K562 (cell line): ENCODE measurements at regions not wholly inside any gene's neighbourhood (a gene's known extent, or its start where the extent isn't known, plus 50 kb on each side); places are given as distances from the start of the nearest gene placed in this dataset.
A peak's percentile ranks its signal among the peaks of the same experiment; 100 is the strongest.

Source experiments
- ATAC-seq: fragments of 200-7000 bp; cut with Tn5 transposase; 3 replicates; pipeline ENCODE4 v1.9.1; 2020; ENCODE audit warnings: moderate library complexity
- BruUV-seq: library from RNA; stranded (reverse); fragments of 400-500 nt; replicated peaks from 2 replicates; lab custom pipeline; 2021; lab: Mats Ljungman, UMichigan
- CTCF ChIA-PET: fragments of 300-600 bp; formaldehyde crosslinking; extraction: SDS; loops from one replicate; lab custom pipeline; 2021; ENCODE audit warnings: low intra/inter-chr PET ratio; lab: Yijun Ruan, JAX
- POLR2A ChIA-PET: fragments of 300-600, 350-650 bp; sonication (Branson Sonifier 250); formaldehyde crosslinking; extraction: SDS; loops from one replicate; lab custom pipeline; 2021; ENCODE audit warnings: antibody characterized with exemption, inconsistent platforms; lab: Yijun Ruan, JAX
- DNase-seq, 4 experiments: peaks; one replicate each; pipeline versions ENCODE4 v3.0.0 to v3.0.0-alpha.2; 2011 to 2018; ENCODE audit warnings: low spot score in 3 of 4, mixed read lengths in 3 of 4; ENCODE audit errors: extremely low read depth in 1 of 4
- FAIRE-seq: peaks from 2 replicates; lab custom pipeline; 2011; peaks lifted over from hg19 to GRCh38; lab: Jason Lieb, UNC
- H2AFZ ChIP-seq: 2 replicates; pipeline ENCODE4 v1.6.0; 2011; ENCODE audit warnings: low read depth, low read length, control low read depth, inconsistent platforms
- H3K27ac ChIP-seq: fragments of 200-600 bp; 3 replicates; pipeline ENCODE4 v1.8.0; 2011; ENCODE audit warnings: low read depth, mild to moderate bottlenecking, control low read depth, inconsistent platforms, low read length, moderate library complexity, mixed read lengths; ENCODE audit errors: extremely low read depth
- H3K27me3 ChIP-seq, 2 experiments: fragments of 300-600 bp in 1 of 2; 2 replicates in 1 of 2; 3 replicates in 1 of 2; pipeline versions ENCODE4 v1.6.0 to v1.8.0; 2011; ENCODE audit warnings: inconsistent platforms in 2 of 2, low read length in 2 of 2, mild to moderate bottlenecking in 1 of 2, mixed read lengths in 1 of 2, moderate library complexity in 1 of 2; ENCODE audit not compliant: control insufficient read depth in 2 of 2, insufficient read depth in 2 of 2
- H3K36me3 ChIP-seq: fragments of 300-600 bp; 3 replicates; pipeline ENCODE4 v1.8.0; 2011; ENCODE audit warnings: mild to moderate bottlenecking, low read length, inconsistent platforms; ENCODE audit not compliant: control insufficient read depth, insufficient read depth
- H3K4me1 ChIP-seq, 2 experiments: fragments of 200-600 bp in 1 of 2; replicated peaks in 1 of 2; 2 replicates in 1 of 2; 3 replicates in 1 of 2; pipeline versions ENCODE4 v1.5.1 to v1.8.0; 2011; ENCODE audit warnings: inconsistent platforms in 2 of 2, low read length in 2 of 2, mild to moderate bottlenecking in 1 of 2, mixed read lengths in 1 of 2, moderate library complexity in 1 of 2; ENCODE audit not compliant: control insufficient read depth in 2 of 2, insufficient read depth in 2 of 2
- H3K4me2 ChIP-seq: 2 replicates; pipeline ENCODE4 v1.6.1; 2011; ENCODE audit warnings: low read length, control low read depth, inconsistent platforms, mixed read lengths; ENCODE audit not compliant: insufficient read depth
- H3K4me3 ChIP-seq: fragments of 200-600 bp; sonication (generic), shearing (Covaris generic); 2 replicates; pipeline ENCODE4 v1.5.1; 2016; ENCODE audit warnings: control low read depth, inconsistent platforms
- H3K79me2 ChIP-seq: fragments of 200-600 bp; 3 replicates; pipeline ENCODE4 v1.8.0; 2011; ENCODE audit warnings: low read length, inconsistent platforms; ENCODE audit not compliant: control insufficient read depth, insufficient read depth
- H3K9ac ChIP-seq, 2 experiments: 2 replicates each; pipeline versions ENCODE4 v1.6.0 to v1.6.1; 2011; ENCODE audit warnings: low read depth in 2 of 2, low read length in 2 of 2, control low read depth in 1 of 2, inconsistent platforms in 1 of 2, mild to moderate bottlenecking in 1 of 2, mixed read lengths in 1 of 2; ENCODE audit not compliant: insufficient read depth in 1 of 2
- H3K9me1 ChIP-seq: one replicate; pipeline ENCODE4 v1.6.0; 2011; ENCODE audit warnings: inconsistent platforms, mild to moderate bottlenecking, low read length, moderate library complexity; ENCODE audit not compliant: control insufficient read depth, insufficient read depth
- H3K9me3 ChIP-seq: replicated peaks from 2 replicates; pipeline ENCODE4 v1.5.1; 2011; ENCODE audit warnings: low read depth, low read length, inconsistent platforms; ENCODE audit not compliant: control insufficient read depth, insufficient read depth
- H4K20me1 ChIP-seq: replicated peaks from 2 replicates; pipeline ENCODE4 v1.6.1; 2011; ENCODE audit warnings: low read length, inconsistent platforms, mixed read lengths; ENCODE audit not compliant: control insufficient read depth, insufficient read depth
- BCOR ChIP-seq: fragments of 450-650 bp; IDR thresholded peaks from 2 replicates; pipeline ENCODE4 v1.6.1; 2016
- CHAMP1 ChIP-seq: fragments of 450-650 bp; IDR thresholded peaks from 2 replicates; pipeline ENCODE4 v1.6.1; 2016; ENCODE audit warnings: mild to moderate bottlenecking
- E2F3 ChIP-seq: fragments of 250-450 bp; sonication (Bioruptor Pico); IDR thresholded peaks from 2 replicates; pipeline ENCODE4 v1.4.0; 2020; ENCODE audit warnings: mild to moderate bottlenecking
- GABPA ChIP-seq: fragments of 200-800 bp; sonication (Bioruptor generic); conservative IDR thresholded peaks from 2 replicates; pipeline ENCODE4 v1.6.1; 2016; ENCODE audit warnings: low read depth, missing genetic modification characterization, missing compliant biosample characterization
- HDAC8 ChIP-seq: fragments of 450-650 bp; IDR thresholded peaks from 2 replicates; pipeline ENCODE4 v1.6.1; 2016; ENCODE audit warnings: mild to moderate bottlenecking, missing genetic modification characterization, moderate library complexity, missing compliant biosample characterization
- MTA1 ChIP-seq: fragments of 450-650 bp; IDR thresholded peaks from 2 replicates; pipeline ENCODE4 v1.6.1; 2017; ENCODE audit warnings: borderline replicate concordance
- NFE2 ChIP-seq: IDR thresholded peaks from 2 replicates; pipeline ENCODE4 v1.6.1; 2014; ENCODE audit warnings: antibody characterized with exemption, low read depth
- PCBP1 ChIP-seq: fragments of 200-400 bp; formaldehyde crosslinking; IDR thresholded peaks from 2 replicates; pipeline ENCODE4 v1.6.1; 2018; ENCODE audit warnings: mild to moderate bottlenecking, low read depth, low read length; ENCODE audit not compliant: poor library complexity, severe bottlenecking
- POU5F1 ChIP-seq: fragments of 150-350 bp; IDR thresholded peaks from 2 replicates; pipeline ENCODE4 v1.6.1; 2014; ENCODE audit warnings: borderline replicate concordance, low read length, low read depth, mild to moderate bottlenecking; ENCODE audit not compliant: partially characterized antibody
- SP1 ChIP-seq: sonication (generic); formaldehyde crosslinking; IDR thresholded peaks from 2 replicates; pipeline ENCODE4 v1.8.1; 2022; ENCODE audit warnings: mild to moderate bottlenecking, missing genetic modification reagents
- TAF9B ChIP-seq: fragments of 450-650 bp; IDR thresholded peaks from 2 replicates; pipeline ENCODE4 v1.6.1; 2018; ENCODE audit warnings: mild to moderate bottlenecking; ENCODE audit not compliant: partially characterized antibody
- TARDBP ChIP-seq: fragments of 450-650 bp; IDR thresholded peaks from 2 replicates; pipeline ENCODE4 v1.6.1; 2016
- ZNF146 ChIP-seq: IDR thresholded peaks from one replicate; pipeline ENCODE4 v1.6.1; 2018; ENCODE audit warnings: missing compliant biosample characterization; ENCODE audit not compliant: unreplicated experiment
- ZNF282 ChIP-seq: sonication (generic); formaldehyde crosslinking; IDR thresholded peaks from 2 replicates; pipeline ENCODE4 v1.8.1; 2023; ENCODE audit warnings: missing genetic modification reagents
- ZNF699 ChIP-seq: fragments of 250-450 bp; sonication (Bioruptor Pico); IDR thresholded peaks from 2 replicates; pipeline ENCODE4 v1.8.0; 2021; ENCODE audit warnings: mild to moderate bottlenecking, moderate library complexity; ENCODE audit not compliant: insufficient replicate concordance
- WGBS: fragments of 100-300 bp; shearing (Covaris generic); methylation state at CpG from one replicate; pipeline ENCODE4 v1.1.6; 2016; ENCODE audit warnings: low coverage, mixed read lengths; ENCODE audit not compliant: insufficient coverage; ENCODE audit errors: missing lambda C conversion rate; 5-methylcytosine and 5-hydroxymethylcytosine counted together
- in situ Hi-C: fragments of 300-500 bp; cut with MboI; formaldehyde crosslinking; loops from 4 replicates; pipeline ENCODE4 v1.15.0; 2018; ENCODE audit warnings: inconsistent platforms, mixed read lengths
- intact Hi-C: fragments of 100-400 bp; cut with micrococcal nuclease; formaldehyde crosslinking; loops from 2 replicates; pipeline ENCODE4 v1.14.2; 2022
- TF ChIP-seq, protein P1 (sequence below), 3 experiments: IDR thresholded peaks in 2 of 3; conservative IDR thresholded peaks in 1 of 3; 2 replicates each; pipeline ENCODE4 v1.5.1; 2011 to 2012; ENCODE audit warnings: low read length in 3 of 3, mild to moderate bottlenecking in 3 of 3, control low read depth in 2 of 3, improper control_type of control experiment in 1 of 3, inconsistent platforms in 1 of 3, low read depth in 1 of 3, mixed read lengths in 1 of 3, moderate library complexity in 1 of 3; ENCODE audit not compliant: insufficient read depth in 2 of 3
- TF ChIP-seq, protein P2 (sequence below): fragments of 200-800 bp; sonication (Bioruptor generic); IDR thresholded peaks from 2 replicates; pipeline ENCODE4 v1.6.1; 2017; ENCODE audit warnings: missing genetic modification characterization, missing compliant biosample characterization

DNA sequence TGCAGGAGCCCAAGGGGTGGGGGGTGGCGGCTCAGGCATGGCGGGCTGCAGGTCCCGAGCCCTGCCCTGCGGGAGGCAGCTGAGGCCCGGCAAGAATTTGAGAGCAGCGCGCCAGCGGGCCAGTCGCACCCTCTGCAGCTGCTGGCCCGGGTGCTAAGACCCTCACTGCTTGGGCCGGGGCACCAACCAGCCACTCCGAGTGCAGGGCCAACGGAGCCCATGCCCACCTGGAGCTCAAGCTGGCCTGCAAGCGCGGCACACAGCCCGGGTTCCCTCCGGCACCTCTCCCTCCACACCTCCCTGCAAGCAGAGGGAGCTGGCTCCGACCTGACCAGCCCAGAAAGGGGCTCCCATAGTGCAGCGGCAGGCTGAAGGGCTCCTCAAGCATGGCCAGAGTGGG is 758.2 kb upstream of the INTU start:
- Histone ChIP-seq H3K9ac (no peak overlapping the region), H3K27ac (no peak overlapping the region), H3K4me3 (no peak overlapping the region), H3K4me2 (no peak overlapping the region), H3K9me1 (no peaks in the 10 kb centered on the region), H3K4me1 (no peaks in the 10 kb centered on the region), H3K36me3 (peaks cover 31% of the 10 kb centered on the region; the same call in 2 of the 3 replicates), H3K9me3 (peaks cover 14% of the 10 kb centered on the region), H3K27me3 (no peaks in the 10 kb centered on the region), H3K79me2 (peaks cover 66% of the 10 kb centered on the region), H2AFZ (no peak overlapping the region), H4K20me1 (no peaks in the 10 kb centered on the region)
- BruUV-seq: no TSS peak
- DNase-seq: no peak
- WGBS: 74% methylated on average over 7 of the region's 19 CpGs
- intact Hi-C loops: no loop called here
- TF ChIP-seq BCOR (no peak), TARDBP (no peak), ZNF282 (no peak), HDAC8 (tag) (no peak), ZNF146 (CRISPR knock-in tag) (no peak), ZNF699 (CRISPR knock-in tag) (no peak), MTA1 (no peak), SP1 (CRISPR knock-in tag) (no peak), POU5F1 (no peak), CHAMP1 (0 out of 2 replicates have a peak, but pooled peaks have one; percentile 18), NFE2 (no peak), PCBP1 (peak; percentile 45), TAF9B (no peak), GABPA (tag) (no peak), E2F3 (no peak)
- TF ChIP-seq, protein P1, sequence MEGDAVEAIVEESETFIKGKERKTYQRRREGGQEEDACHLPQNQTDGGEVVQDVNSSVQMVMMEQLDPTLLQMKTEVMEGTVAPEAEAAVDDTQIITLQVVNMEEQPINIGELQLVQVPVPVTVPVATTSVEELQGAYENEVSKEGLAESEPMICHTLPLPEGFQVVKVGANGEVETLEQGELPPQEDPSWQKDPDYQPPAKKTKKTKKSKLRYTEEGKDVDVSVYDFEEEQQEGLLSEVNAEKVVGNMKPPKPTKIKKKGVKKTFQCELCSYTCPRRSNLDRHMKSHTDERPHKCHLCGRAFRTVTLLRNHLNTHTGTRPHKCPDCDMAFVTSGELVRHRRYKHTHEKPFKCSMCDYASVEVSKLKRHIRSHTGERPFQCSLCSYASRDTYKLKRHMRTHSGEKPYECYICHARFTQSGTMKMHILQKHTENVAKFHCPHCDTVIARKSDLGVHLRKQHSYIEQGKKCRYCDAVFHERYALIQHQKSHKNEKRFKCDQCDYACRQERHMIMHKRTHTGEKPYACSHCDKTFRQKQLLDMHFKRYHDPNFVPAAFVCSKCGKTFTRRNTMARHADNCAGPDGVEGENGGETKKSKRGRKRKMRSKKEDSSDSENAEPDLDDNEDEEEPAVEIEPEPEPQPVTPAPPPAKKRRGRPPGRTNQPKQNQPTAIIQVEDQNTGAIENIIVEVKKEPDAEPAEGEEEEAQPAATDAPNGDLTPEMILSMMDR (IDR thresholded peaks at IDR 0.05 in 2 of 3, conservative IDR thresholded peaks at IDR 0.05 in 1 of 3; ENCODE audit: insufficient read depth in 2 of 3, low read depth in 1 of 3, low read length in 3 of 3): no peak
- TF ChIP-seq, protein P2, sequence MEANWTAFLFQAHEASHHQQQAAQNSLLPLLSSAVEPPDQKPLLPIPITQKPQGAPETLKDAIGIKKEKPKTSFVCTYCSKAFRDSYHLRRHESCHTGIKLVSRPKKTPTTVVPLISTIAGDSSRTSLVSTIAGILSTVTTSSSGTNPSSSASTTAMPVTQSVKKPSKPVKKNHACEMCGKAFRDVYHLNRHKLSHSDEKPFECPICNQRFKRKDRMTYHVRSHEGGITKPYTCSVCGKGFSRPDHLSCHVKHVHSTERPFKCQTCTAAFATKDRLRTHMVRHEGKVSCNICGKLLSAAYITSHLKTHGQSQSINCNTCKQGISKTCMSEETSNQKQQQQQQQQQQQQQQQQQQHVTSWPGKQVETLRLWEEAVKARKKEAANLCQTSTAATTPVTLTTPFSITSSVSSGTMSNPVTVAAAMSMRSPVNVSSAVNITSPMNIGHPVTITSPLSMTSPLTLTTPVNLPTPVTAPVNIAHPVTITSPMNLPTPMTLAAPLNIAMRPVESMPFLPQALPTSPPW (CRISPR knock-in tag): no peak
- in situ Hi-C loops: no loop called here
- POLR2A ChIA-PET: no interaction called here
- no peak for ATAC-seq
- CTCF ChIA-PET: no interaction called here
- FAIRE-seq: no peak
